ENCODE measurements at regions not wholly inside any gene's neighbourhood (a gene's known extent, or its start where the extent isn't known, plus 50 kb on each side); places are given as distances from the start of the nearest gene placed in this dataset.

DNA sequence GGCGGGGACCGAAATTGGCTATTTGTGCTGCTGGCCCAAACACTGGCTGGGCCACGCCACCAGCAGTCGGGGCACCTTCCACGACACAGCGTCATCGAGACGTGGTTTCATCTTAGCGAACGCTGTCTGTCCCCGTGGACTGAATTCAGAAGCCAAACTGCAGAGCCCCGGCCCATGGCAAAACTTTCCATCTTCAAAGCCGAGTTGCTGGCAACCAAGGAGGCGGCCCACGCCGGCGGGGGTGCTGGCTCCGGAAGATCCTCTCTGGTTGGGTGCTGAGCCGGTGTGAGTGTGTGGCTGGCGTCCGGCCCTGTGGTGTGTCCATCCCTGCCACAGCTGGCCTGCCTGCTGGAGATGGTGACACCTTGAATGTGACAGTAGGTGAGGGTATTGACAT is 96.6 kb upstream of the ADRA2C start:
- H3K4me3 ChIP-seq, result no peak overlapping the region
- H3K27ac ChIP-seq, result no peak overlapping the region
- 78% methylated on average over 8 of the region's 21 CpGs for WGBS (ENCODE audit: missing lambda C conversion rate)
- no peak overlapping the region for H3K4me2 ChIP-seq
- H3K4me1 ChIP-seq, result peaks cover 9% of the 10 kb centered on the region; the same call in 1 of the 3 replicates
- FAIRE-seq (no peak), ATAC-seq (no peak), DNase-seq (ENCODE audit: low read depth in 1 of 2, low spot score in 1 of 2) (no peak)
- POLR2A ChIA-PET, result no interaction called here
- CTCF ChIA-PET, result no interaction called here
- peaks cover 4% of the 10 kb centered on the region; the same call in 1 of the 3 replicates for H3K9me3 ChIP-seq
- TF ChIP-seq ZSCAN20 (CRISPR knock-in tag; IDR thresholded peaks at IDR 0.05), result no peak
- TF ChIP-seq PHF8 (IDR thresholded peaks at IDR 0.05; ENCODE audit: borderline replicate concordance, low read depth), result no peak
- TF ChIP-seq NFE2L2 (conservative IDR thresholded peaks at IDR 0.05; ENCODE audit: low read length), result no peak
- no peak for TF ChIP-seq ZNF302 (CRISPR knock-in tag; IDR thresholded peaks at IDR 0.05)
- TF ChIP-seq HOXB5 (CRISPR knock-in tag; IDR thresholded peaks at IDR 0.05), result no peak

DNA sequence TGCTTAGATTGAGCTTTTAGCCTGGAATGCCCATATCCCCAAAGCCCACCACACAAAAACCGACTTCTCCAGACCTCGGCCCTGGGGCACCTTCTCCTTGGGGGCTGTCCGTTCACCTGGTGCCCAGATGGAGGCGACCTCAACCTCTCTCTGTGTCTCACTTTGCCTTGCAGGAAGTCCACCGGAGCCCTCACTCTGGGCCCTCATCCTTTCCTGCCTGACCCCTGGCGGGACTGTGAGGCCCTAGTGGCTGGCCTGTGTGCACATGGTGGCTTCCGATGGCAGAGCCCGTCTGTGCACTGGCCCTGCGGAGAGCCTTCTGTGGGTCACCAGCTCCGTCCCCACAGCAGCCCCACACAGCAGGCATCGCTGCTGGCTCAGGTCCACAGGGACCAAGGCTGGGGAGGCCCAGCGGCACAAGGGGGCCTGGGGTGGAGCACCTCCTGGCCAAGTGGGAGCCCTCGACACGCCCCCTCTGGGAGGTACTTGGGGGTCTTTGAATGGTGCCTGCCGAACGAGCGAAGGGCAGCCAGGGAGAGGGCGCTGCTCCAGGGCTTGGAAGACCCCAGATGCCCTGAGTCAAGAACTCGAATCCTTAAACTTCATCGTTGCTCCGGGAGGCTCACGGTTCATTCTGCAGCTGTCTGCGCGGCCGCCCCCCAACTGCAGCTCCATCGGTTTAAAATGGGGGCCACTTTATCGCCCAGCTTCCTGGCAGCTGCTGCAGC is 97.2 kb upstream of the ADRA2C start:
- FAIRE-seq (no peak), DNase-seq (ENCODE audit: low read depth in 1 of 2, low spot score in 1 of 2) (no peak), ATAC-seq (no peak)
- POLR2A ChIA-PET, result no interaction called here
- Histone ChIP-seq H3K4me2 (no peak overlapping the region), H3K27ac (no peak overlapping the region), H3K9me3 (peaks cover 4% of the 10 kb centered on the region; the same call in 1 of the 3 replicates), H3K4me1 (peaks cover 9% of the 10 kb centered on the region; the same call in 1 of the 3 replicates), H3K4me3 (no peak overlapping the region)
- WGBS (ENCODE audit: missing lambda C conversion rate), result 61% methylated on average over 10 of the region's 27 CpGs
- TF ChIP-seq POLR2AphosphoS2 (conservative IDR thresholded peaks at IDR 0.05; ENCODE audit: low read length), result no peak
- TF ChIP-seq ZNF302 (CRISPR knock-in tag; IDR thresholded peaks at IDR 0.05), result no peak
- no peak for TF ChIP-seq ZC3H11A (IDR thresholded peaks at IDR 0.05)
- TF ChIP-seq TP53 (CRISPR knock-in tag; IDR thresholded peaks at IDR 0.05), result no peak
- no peak for TF ChIP-seq BHLHE40 (IDR thresholded peaks at IDR 0.05; ENCODE audit: low read depth, low read length)
- TF ChIP-seq EP300 (IDR thresholded peaks at IDR 0.05), result no peak
- TF ChIP-seq, protein P1, sequence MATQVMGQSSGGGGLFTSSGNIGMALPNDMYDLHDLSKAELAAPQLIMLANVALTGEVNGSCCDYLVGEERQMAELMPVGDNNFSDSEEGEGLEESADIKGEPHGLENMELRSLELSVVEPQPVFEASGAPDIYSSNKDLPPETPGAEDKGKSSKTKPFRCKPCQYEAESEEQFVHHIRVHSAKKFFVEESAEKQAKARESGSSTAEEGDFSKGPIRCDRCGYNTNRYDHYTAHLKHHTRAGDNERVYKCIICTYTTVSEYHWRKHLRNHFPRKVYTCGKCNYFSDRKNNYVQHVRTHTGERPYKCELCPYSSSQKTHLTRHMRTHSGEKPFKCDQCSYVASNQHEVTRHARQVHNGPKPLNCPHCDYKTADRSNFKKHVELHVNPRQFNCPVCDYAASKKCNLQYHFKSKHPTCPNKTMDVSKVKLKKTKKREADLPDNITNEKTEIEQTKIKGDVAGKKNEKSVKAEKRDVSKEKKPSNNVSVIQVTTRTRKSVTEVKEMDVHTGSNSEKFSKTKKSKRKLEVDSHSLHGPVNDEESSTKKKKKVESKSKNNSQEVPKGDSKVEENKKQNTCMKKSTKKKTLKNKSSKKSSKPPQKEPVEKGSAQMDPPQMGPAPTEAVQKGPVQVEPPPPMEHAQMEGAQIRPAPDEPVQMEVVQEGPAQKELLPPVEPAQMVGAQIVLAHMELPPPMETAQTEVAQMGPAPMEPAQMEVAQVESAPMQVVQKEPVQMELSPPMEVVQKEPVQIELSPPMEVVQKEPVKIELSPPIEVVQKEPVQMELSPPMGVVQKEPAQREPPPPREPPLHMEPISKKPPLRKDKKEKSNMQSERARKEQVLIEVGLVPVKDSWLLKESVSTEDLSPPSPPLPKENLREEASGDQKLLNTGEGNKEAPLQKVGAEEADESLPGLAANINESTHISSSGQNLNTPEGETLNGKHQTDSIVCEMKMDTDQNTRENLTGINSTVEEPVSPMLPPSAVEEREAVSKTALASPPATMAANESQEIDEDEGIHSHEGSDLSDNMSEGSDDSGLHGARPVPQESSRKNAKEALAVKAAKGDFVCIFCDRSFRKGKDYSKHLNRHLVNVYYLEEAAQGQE (IDR thresholded peaks at IDR 0.05), result no peak
- no peak for TF ChIP-seq CBX2 (IDR thresholded peaks at IDR 0.05; ENCODE audit: borderline replicate concordance, low read depth)
- TF ChIP-seq KDM1A (IDR thresholded peaks at IDR 0.05; ENCODE audit: low read depth), result no peak
- TF ChIP-seq, protein P2, sequence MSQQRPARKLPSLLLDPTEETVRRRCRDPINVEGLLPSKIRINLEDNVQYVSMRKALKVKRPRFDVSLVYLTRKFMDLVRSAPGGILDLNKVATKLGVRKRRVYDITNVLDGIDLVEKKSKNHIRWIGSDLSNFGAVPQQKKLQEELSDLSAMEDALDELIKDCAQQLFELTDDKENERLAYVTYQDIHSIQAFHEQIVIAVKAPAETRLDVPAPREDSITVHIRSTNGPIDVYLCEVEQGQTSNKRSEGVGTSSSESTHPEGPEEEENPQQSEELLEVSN (IDR thresholded peaks at IDR 0.05; ENCODE audit: borderline replicate concordance, low read depth), result no peak
- no peak for TF ChIP-seq JUNB (IDR thresholded peaks at IDR 0.05)
- TF ChIP-seq RARB (CRISPR knock-in tag; IDR thresholded peaks at IDR 0.05), result no peak
- TF ChIP-seq CEBPB (IDR thresholded peaks at IDR 0.05), result no peak
- no peak for TF ChIP-seq ZFP36 (IDR thresholded peaks at IDR 0.05; ENCODE audit: borderline replicate concordance, partially characterized antibody)
- no peak for TF ChIP-seq SREBF2 (IDR thresholded peaks at IDR 0.05)
- TF ChIP-seq NR3C1 (IDR thresholded peaks at IDR 0.05), result no peak
- CTCF ChIA-PET, result no interaction called here

DNA sequence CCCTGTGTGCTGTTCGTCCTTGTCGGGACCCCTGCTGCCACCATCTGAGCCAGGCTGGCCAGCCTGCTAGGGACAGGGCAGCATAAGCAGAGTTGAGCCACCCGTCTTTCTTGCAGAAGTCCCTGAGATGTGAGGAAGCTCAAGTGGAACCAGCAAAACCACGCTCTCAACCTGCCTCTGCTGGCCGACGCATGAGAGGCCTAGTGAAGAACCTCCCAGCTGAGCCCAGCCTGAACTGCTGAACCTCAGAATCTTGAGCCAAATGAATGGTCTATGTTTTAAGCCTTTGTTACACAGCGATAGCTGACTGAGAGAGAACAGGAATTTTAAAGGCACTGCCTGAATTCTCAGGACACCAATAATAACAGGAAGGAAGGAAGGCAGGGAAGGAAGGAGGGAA is 98.9 kb upstream of the ADRA2C start:
- POLR2A ChIA-PET, result no interaction called here
- Histone ChIP-seq H3K9me3 (no peaks in the 10 kb centered on the region), H3K27ac (no peak overlapping the region), H3K4me3 (no peak overlapping the region), H3K4me1 (peaks cover 9% of the 10 kb centered on the region; the same call in 1 of the 3 replicates), H3K4me2 (no peak overlapping the region)
- DNase-seq (ENCODE audit: low read depth in 1 of 2, low spot score in 1 of 2) (no peak), ATAC-seq (no peak), FAIRE-seq (no peak)
- WGBS (ENCODE audit: missing lambda C conversion rate), result 60% methylated on average over 6 of the region's 7 CpGs
- TF ChIP-seq POLR2A (IDR thresholded peaks at IDR 0.05; ENCODE audit: low read length) (no peak), CBX8 (IDR thresholded peaks at IDR 0.05) (no peak), CHD4 (IDR thresholded peaks at IDR 0.05; ENCODE audit: borderline replicate concordance) (no peak), SREBF2 (IDR thresholded peaks at IDR 0.05) (no peak), FOXS1 (CRISPR knock-in tag; IDR thresholded peaks at IDR 0.05) (no peak), HEYL (CRISPR knock-in tag; IDR thresholded peaks at IDR 0.05) (no peak), KDM5A (IDR thresholded peaks at IDR 0.05) (no peak), HOXB5 (CRISPR knock-in tag; IDR thresholded peaks at IDR 0.05) (no peak), EHMT2 (IDR thresholded peaks at IDR 0.05; ENCODE audit: low read depth) (no peak), ZFP36 (IDR thresholded peaks at IDR 0.05; ENCODE audit: borderline replicate concordance, partially characterized antibody) (no peak), CHD2 (IDR thresholded peaks at IDR 0.05; ENCODE audit: low read length, partially characterized antibody) (no peak), NPAS2 (CRISPR knock-in tag; IDR thresholded peaks at IDR 0.05; ENCODE audit: borderline replicate concordance) (no peak)
- TF ChIP-seq, protein P3, sequence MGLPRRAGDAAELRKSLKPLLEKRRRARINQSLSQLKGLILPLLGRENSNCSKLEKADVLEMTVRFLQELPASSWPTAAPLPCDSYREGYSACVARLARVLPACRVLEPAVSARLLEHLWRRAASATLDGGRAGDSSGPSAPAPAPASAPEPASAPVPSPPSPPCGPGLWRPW (IDR thresholded peaks at IDR 0.05), result no peak
- CTCF ChIA-PET, result interaction anchor here (0.8 kb wide), 1 partner anchor 105 kb away, joined by 3 read pairs; no protein-coding TSS in a partner anchor

All from A549 (cell line).